ENCODE measurements at regions not wholly inside any gene's neighbourhood (a gene's known extent, or its start where the extent isn't known, plus 50 kb on each side); places are given as distances from the start of the nearest gene placed in this dataset.

- Histone ChIP-seq H3K9ac (ENCODE audit: low read depth, low read length) (no peak overlapping the region), H3K36me3 (ENCODE audit: control insufficient read depth, insufficient read depth, low read length) (no peaks in the 10 kb centered on the region), H3K4me1 (ENCODE audit: control insufficient read depth, insufficient read depth, low read length) (no peaks in the 10 kb centered on the region), H3K4me3 (ENCODE audit: low read depth, low read length) (no peak overlapping the region), H3K27me3 (ENCODE audit: control insufficient read depth, insufficient read depth, low read length) (no peaks in the 10 kb centered on the region), H3K9me3 (ENCODE audit: control insufficient read depth, insufficient read depth, low read length) (no peaks in the 10 kb centered on the region)
These were observed 414.7 kb upstream of the SPRED2 start for GRCh38 chr2:65846989-65847678.

GRCh38 chr2:65845442-65846182 is 413.2 kb upstream of the SPRED2 start:
- Histone ChIP-seq H3K9me3 (ENCODE audit: control insufficient read depth, insufficient read depth, low read length) (no peaks in the 10 kb centered on the region), H3K4me1 (ENCODE audit: control insufficient read depth, insufficient read depth, low read length) (no peaks in the 10 kb centered on the region), H3K36me3 (ENCODE audit: control insufficient read depth, insufficient read depth, low read length) (no peaks in the 10 kb centered on the region), H3K27me3 (ENCODE audit: control insufficient read depth, insufficient read depth, low read length) (no peaks in the 10 kb centered on the region), H3K9ac (ENCODE audit: low read depth, low read length) (no peak overlapping the region), H3K4me3 (ENCODE audit: low read depth, low read length) (no peak overlapping the region)

GRCh38 chr2:65842104-65842503 is 409.7 kb upstream of the SPRED2 start:
- Histone ChIP-seq H3K9ac (ENCODE audit: low read depth, low read length) (no peak overlapping the region), H3K36me3 (ENCODE audit: control insufficient read depth, insufficient read depth, low read length) (no peaks in the 10 kb centered on the region), H3K4me3 (ENCODE audit: low read depth, low read length) (no peak overlapping the region), H3K4me1 (ENCODE audit: control insufficient read depth, insufficient read depth, low read length) (no peaks in the 10 kb centered on the region), H3K27me3 (ENCODE audit: control insufficient read depth, insufficient read depth, low read length) (no peaks in the 10 kb centered on the region), H3K9me3 (ENCODE audit: control insufficient read depth, insufficient read depth, low read length) (no peaks in the 10 kb centered on the region)

GRCh38 chr2:65835975-65836549 is 403.7 kb upstream of the SPRED2 start:
- H3K9ac ChIP-seq (ENCODE audit: low read depth, low read length), result no peak overlapping the region
- H3K9me3 ChIP-seq (ENCODE audit: control insufficient read depth, insufficient read depth, low read length), result no peaks in the 10 kb centered on the region
- H3K4me1 ChIP-seq (ENCODE audit: control insufficient read depth, insufficient read depth, low read length), result peaks cover 7% of the 10 kb centered on the region
- no peaks in the 10 kb centered on the region for H3K36me3 ChIP-seq (ENCODE audit: control insufficient read depth, insufficient read depth, low read length)
- H3K4me3 ChIP-seq (ENCODE audit: low read depth, low read length), result no peak overlapping the region
- no peaks in the 10 kb centered on the region for H3K27me3 ChIP-seq (ENCODE audit: control insufficient read depth, insufficient read depth, low read length)

GRCh38 chr2:65834771-65835475 is 402.5 kb upstream of the SPRED2 start:
- Histone ChIP-seq H3K27me3 (ENCODE audit: control insufficient read depth, insufficient read depth, low read length) (no peaks in the 10 kb centered on the region), H3K36me3 (ENCODE audit: control insufficient read depth, insufficient read depth, low read length) (no peaks in the 10 kb centered on the region), H3K9me3 (ENCODE audit: control insufficient read depth, insufficient read depth, low read length) (no peaks in the 10 kb centered on the region), H3K4me3 (ENCODE audit: low read depth, low read length) (no peak overlapping the region), H3K9ac (ENCODE audit: low read depth, low read length) (no peak overlapping the region), H3K4me1 (ENCODE audit: control insufficient read depth, insufficient read depth, low read length) (peaks cover 7% of the 10 kb centered on the region)

- H3K4me1 ChIP-seq (ENCODE audit: control insufficient read depth, insufficient read depth, low read length), result peaks cover 7% of the 10 kb centered on the region
- no peaks in the 10 kb centered on the region for H3K36me3 ChIP-seq (ENCODE audit: control insufficient read depth, insufficient read depth, low read length)
- no peaks in the 10 kb centered on the region for H3K9me3 ChIP-seq (ENCODE audit: control insufficient read depth, insufficient read depth, low read length)
- H3K27me3 ChIP-seq (ENCODE audit: control insufficient read depth, insufficient read depth, low read length), result no peaks in the 10 kb centered on the region
- peak overlapping the region; percentile 6 for H3K4me3 ChIP-seq (ENCODE audit: low read depth, low read length)
- H3K9ac ChIP-seq (ENCODE audit: low read depth, low read length), result no peak overlapping the region
These were observed 401.7 kb upstream of the SPRED2 start for GRCh38 chr2:65834062-65834461.

- Histone ChIP-seq H3K4me3 (ENCODE audit: low read depth, low read length) (no peak overlapping the region), H3K36me3 (ENCODE audit: control insufficient read depth, insufficient read depth, low read length) (no peaks in the 10 kb centered on the region), H3K9ac (ENCODE audit: low read depth, low read length) (no peak overlapping the region), H3K27me3 (ENCODE audit: control insufficient read depth, insufficient read depth, low read length) (no peaks in the 10 kb centered on the region), H3K9me3 (ENCODE audit: control insufficient read depth, insufficient read depth, low read length) (no peaks in the 10 kb centered on the region), H3K4me1 (ENCODE audit: control insufficient read depth, insufficient read depth, low read length) (peaks cover 7% of the 10 kb centered on the region)
These were observed 399.1 kb upstream of the SPRED2 start for GRCh38 chr2:65831509-65831908.

GRCh38 chr2:65826567-65826966 is 394.2 kb upstream of the SPRED2 start:
- no peak overlapping the region for H3K4me3 ChIP-seq (ENCODE audit: low read depth, low read length)
- no peaks in the 10 kb centered on the region for H3K9me3 ChIP-seq (ENCODE audit: control insufficient read depth, insufficient read depth, low read length)
- no peaks in the 10 kb centered on the region for H3K36me3 ChIP-seq (ENCODE audit: control insufficient read depth, insufficient read depth, low read length)
- no peaks in the 10 kb centered on the region for H3K27me3 ChIP-seq (ENCODE audit: control insufficient read depth, insufficient read depth, low read length)
- peaks cover 4% of the 10 kb centered on the region for H3K4me1 ChIP-seq (ENCODE audit: control insufficient read depth, insufficient read depth, low read length)
- H3K9ac ChIP-seq (ENCODE audit: low read depth, low read length), result no peak overlapping the region

- Histone ChIP-seq H3K9ac (ENCODE audit: low read depth, low read length) (no peak overlapping the region), H3K36me3 (ENCODE audit: control insufficient read depth, insufficient read depth, low read length) (no peaks in the 10 kb centered on the region), H3K27me3 (ENCODE audit: control insufficient read depth, insufficient read depth, low read length) (no peaks in the 10 kb centered on the region), H3K4me1 (ENCODE audit: control insufficient read depth, insufficient read depth, low read length) (peaks cover 4% of the 10 kb centered on the region), H3K9me3 (ENCODE audit: control insufficient read depth, insufficient read depth, low read length) (no peaks in the 10 kb centered on the region), H3K4me3 (ENCODE audit: low read depth, low read length) (no peak overlapping the region)
These were observed 391.1 kb upstream of the SPRED2 start for GRCh38 chr2:65823511-65823910.

GRCh38 chr2:65820454-65820853 is 388.1 kb upstream of the SPRED2 start:
- Histone ChIP-seq H3K9ac (ENCODE audit: low read depth, low read length) (no peak overlapping the region), H3K36me3 (ENCODE audit: control insufficient read depth, insufficient read depth, low read length) (no peaks in the 10 kb centered on the region), H3K4me1 (ENCODE audit: control insufficient read depth, insufficient read depth, low read length) (peaks cover 4% of the 10 kb centered on the region)

GRCh38 chr2:65819963-65820362 is 387.6 kb upstream of the SPRED2 start:
- Histone ChIP-seq H3K4me1 (ENCODE audit: control insufficient read depth, insufficient read depth, low read length) (peaks cover 4% of the 10 kb centered on the region), H3K9ac (ENCODE audit: low read depth, low read length) (no peak overlapping the region), H3K36me3 (ENCODE audit: control insufficient read depth, insufficient read depth, low read length) (no peaks in the 10 kb centered on the region), H3K9me3 (ENCODE audit: control insufficient read depth, insufficient read depth, low read length) (no peaks in the 10 kb centered on the region), H3K4me3 (ENCODE audit: low read depth, low read length) (no peak overlapping the region), H3K27me3 (ENCODE audit: control insufficient read depth, insufficient read depth, low read length) (no peaks in the 10 kb centered on the region)

More at GRCh38 chr2:65820454-65820853, 388.1 kb upstream of the SPRED2 start:
- Histone ChIP-seq H3K9me3 (ENCODE audit: control insufficient read depth, insufficient read depth, low read length) (no peaks in the 10 kb centered on the region), H3K27me3 (ENCODE audit: control insufficient read depth, insufficient read depth, low read length) (no peaks in the 10 kb centered on the region), H3K4me3 (ENCODE audit: low read depth, low read length) (no peak overlapping the region)
